NCI-H82 treated with DMSO at 0.1 percent for 48 hours (cell line): ENCODE measurements at regions not wholly inside any gene's neighbourhood (a gene's known extent, or its start where the extent isn't known, plus 50 kb on each side); places are given as distances from the start of the nearest gene placed in this dataset.
A peak's percentile ranks its signal among the peaks of the same experiment; 100 is the strongest.
"Not testable (repeated sequence)": the region's sequence is repeated elsewhere in the genome, so short reads cannot be mapped to it uniquely, and the experiment has no call there.

Experiments
- DNase-seq: peaks from one replicate; lab custom pipeline; 2025; ENCODE audit not compliant: unreplicated experiment; lab: John Stamatoyannopoulos, UW

DNA sequence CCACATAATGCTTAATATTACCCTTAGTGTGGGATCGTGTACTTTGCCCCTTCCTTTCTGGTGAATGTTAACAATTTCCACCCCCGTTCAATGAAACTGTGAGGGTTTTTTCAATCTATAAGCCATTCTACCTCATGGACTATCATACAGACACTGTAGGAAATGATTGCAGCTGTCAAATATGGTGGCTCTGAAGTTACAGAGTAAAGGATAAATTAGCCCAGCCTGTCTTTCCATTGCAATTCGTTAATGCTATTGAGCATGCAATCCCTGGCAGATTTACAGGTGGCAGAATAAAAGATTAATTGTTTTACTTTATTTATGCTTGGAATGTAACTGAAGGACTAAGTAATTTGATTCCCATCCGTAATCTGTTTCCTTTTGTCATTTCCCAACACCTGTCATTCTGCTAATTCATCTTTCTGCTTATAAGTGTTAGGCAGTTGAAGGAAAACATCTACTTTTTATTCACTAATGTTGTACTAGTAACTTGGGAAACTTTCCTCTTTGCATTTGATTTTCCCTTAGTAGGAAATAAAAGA is 1211.6 kb upstream of the LRRN3 start:
- DNase-seq = peak; percentile 29

DNA sequence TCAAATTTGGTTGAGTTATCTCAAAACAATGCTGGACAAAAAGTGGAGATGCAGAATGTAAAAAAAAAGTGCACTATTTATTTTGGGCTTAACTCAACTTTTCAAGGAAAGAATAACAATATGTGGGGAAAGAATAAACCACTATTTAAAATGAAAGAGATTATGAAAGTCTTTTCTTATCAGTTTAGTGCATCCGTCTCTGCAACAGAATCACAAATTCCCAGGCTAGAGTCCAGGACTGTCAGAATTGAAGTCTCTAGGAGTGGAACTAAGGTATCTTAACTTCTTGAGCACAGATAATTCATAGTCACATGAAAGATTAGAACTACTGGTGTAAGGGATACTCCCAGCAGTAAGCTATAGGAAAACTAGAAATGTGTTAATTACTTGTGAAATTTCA is 1200.3 kb upstream of the LRRN3 start:
- no peak for DNase-seq

DNA sequence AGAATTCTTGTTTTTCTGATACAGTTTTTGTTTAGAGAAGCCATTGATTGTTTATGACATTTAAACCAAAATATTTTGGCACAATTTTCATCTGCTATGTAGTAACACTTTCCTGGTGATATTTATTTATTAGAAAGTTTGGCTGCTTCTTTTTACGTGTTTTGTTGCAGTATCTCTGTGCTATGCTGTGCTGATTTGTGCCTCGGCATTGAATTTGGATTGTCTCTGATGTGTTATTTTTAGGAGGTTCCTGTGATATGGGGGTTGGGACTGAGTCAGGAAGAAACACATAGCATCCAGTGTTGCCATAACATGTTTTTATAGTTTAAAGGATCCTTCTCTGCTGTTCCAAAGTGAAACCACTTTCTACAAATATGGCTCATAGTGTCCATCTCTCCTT is 1197.7 kb upstream of the LRRN3 start:
- DNase-seq = no peak

DNA sequence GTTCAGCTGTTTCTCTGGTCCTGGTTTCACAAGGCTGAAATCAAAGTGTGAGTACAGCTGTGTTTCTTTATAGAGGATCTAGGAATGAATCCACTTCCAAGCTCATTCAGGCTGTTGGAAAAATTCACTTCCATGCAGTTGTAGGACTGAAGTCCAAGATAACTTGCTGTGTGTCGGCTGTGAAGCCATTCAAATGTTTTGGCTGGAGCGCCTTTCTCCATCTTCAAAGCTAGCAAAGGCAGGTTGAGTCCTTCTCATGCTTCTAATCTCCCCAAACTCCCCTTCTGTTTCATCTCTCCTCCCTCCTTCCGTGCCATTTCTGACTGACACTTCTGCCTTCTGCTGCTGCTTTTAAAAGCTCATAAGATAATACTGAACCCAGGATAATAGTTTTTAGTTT is 1195.4 kb upstream of the LRRN3 start:
- peak; percentile 20 for DNase-seq

DNA sequence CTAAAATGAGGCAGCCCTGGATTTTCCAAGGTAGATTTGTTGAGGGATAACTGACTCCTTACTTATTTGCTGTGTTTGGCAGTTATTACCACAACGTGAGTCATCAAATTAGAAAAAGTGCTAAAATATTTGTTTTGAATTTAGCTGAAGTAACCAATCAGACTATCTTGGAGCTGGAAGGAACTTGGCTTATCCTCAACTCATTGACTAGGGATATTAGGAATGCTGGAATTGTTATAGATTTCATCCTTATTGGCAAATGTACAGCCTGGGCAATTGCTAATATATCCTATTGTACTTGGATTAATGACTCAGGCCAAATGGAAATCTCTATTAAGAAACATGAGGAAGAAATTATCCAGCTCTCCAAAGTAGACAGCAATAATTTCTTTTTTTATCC is 1189.0 kb upstream of the LRRN3 start:
- no peak for DNase-seq

DNA sequence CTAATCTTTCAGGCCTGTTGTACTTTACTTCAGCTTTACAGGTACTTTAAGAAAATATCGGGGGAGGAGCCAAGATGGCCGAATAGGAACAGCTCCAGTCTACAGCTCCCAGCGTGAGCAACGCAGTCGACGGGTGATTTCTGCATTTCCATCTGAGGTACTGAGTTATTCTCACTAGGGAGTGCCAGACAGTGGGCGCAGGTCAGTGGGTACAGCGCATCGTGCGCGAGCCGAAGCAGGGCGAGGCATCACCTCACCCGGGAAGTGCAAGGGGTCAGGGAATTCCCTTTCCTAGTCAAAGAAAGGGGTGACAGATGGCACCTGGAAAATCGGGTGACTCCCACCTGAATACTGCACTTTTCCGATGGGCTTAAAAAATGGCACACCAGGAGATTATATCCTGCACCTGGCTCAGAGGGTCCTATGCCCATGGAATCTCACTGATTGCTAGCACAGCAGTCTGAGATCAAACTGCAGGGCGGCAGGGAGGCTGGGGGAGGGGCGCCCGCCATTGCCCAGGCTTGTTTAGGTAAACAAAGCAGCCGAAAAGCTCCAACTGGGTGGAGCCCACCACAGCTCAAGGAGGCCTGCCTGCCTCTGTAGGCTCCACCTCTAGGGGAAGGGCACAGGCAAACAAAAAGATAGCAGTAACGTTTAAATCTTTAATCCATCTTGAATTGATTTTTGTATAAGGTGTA is 1185.4 kb upstream of the LRRN3 start:
- DNase-seq = not testable (repeated sequence)

DNA sequence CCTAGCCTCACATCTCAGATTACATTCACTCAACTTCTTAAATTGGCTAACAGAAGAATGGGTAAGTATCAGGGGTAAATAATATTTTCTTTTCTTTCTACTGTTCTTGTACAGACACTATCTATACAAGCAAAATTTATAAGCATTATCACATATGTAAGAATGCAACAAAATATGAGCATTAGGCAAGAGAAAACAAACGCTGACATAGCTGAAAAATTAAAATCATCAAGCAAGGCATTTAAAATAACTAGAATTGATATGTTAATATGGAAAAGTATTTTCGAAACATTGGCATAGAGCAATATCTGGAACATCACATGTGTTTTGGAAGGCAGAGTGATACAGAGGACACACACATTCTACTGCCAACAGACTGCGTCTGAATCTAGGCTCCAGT is 1175.3 kb upstream of the LRRN3 start:
- no peak for DNase-seq

DNA sequence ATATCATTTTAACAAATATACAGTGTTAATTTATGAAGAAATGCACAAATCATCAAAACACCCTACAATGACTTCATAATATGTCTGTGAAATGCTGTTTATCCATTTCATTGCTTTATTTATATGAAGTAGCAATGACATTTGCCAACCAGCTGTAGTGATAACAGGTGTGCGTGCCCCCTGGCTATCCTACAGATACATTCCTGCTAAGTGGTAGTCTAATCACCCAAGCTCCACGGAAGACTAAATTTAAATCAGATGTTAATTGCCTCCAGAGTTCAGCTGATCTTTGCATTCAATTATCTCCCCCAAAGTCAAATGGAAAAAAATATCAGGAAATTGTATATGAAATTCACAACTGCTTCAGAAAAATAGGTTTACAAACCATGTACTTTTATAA is 1164.2 kb upstream of the LRRN3 start:
- no peak for DNase-seq

DNA sequence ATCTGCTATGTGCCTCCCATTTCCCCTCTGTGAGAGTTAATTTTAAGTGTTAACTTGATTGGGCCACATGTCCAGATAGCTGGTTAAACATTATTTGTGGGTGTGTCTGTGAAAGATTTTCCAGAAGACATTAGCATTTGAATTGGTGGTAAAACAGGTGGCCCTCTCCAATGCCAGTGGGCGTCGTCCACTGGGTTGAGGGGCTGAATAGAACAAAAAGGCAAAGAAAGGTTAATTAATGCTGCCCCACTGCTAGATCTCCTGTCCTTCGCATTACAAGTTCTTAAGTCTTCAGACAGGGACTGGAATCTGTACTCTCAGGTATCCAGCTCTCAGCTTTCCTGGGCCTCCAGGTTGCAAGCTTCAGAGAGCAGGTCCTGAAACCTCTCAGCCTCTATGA is 1160.9 kb upstream of the LRRN3 start:
- DNase-seq = no peak

DNA sequence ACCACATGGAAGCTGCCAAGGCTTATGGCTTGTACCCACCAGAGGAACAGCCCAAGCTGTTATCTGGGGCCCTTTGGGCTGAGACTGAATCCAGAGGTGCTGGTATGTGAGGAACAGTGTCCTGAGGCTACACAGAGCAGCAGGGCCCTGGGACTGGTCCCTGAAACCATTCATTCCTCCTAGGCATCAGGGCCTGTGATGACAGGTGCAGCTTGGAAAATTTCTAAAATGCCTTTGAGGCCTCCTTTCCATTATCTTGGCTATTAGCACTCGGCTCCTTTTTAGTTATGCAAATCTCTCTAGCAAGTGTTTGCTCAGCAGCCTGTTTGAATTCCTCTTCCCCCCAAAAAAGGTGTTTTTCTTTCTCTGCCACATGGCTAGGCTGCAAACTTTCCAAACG is 1151.7 kb upstream of the LRRN3 start:
- no peak for DNase-seq

DNA sequence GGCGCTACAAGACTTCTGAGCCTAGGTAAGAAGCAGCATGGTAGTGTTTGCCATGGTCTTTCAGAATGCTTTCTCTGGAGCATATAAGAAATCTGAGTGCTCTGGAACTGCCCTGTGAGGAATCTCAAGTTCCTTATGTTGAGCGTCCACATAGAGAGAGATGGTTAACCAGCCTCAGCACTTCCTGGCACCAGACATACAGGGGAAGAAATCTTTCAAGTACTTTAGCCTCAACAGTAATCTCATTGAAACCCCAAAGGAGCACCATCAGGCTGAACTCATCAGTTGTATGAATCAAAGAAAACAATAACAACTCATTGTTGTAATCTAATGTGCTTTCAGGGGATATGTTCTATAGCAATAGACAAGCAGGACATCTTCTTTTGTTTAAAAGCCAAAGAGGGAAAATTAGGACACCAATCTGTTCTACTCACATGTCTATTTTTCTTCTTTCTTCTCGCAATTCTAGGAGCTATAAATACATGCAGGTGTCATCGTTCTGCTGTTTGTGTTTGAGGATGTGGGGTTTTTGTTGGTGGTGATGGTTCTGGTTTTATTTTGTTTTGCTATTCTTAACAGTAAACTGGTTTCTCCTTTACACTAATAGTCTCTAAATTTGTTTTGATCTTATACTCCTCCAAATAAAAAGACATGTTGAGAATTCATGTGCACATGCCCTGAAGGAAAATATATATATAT is 1145.0 kb upstream of the LRRN3 start:
- DNase-seq = no peak

DNA sequence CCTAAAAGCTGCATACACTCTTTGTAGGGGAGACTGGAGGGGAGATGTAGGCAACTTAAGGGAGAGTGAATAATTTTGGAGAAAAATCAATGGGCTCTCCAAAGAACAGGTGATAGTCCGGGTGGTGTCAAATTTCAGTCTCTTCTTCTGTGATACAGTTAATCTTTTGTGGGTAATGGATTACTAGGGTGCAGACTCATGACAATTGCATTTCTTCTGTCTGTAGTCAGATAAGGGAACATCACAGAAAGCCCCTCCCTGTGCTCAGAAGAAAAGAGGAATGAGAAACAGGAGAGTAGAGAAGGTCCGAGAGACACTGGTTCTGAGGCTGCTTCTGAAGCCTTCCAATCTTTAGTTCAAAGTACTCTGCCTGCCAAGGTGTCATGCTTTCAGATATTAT is 1140.7 kb upstream of the LRRN3 start:
- DNase-seq = peak; percentile 8

DNA sequence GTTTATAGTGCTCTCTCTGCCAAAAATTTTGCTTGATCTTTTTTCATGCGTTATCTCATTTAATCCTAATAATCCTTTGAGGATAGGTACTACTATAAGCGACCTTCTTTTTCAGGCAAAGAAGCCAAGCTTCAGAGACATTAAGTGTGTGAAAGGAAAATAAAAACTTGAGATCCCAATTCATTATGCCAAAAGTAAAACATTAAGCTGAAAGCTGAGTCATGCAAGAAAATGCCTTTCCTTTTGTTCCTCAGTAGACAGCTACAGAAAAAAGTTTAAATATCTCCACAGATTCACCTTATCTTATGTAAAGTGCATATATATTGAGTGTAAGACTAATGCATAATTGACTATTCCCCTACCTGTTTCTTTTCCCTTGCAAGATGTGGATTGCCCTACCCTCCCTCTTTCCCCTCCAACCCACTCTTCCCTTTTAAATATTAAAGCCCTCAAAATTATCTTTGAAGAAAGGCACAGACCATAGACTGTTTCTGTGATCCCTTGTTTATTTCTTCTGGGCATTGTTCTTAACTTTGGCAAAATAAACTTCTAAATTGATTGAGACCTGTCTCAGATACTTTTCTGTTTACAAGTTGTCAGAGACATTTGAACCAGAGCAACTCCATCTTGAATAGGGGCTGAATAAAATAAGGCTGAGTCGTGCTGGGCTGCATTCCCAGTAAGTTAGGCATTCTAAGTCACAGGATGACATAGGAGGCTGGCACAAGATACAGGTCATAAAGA is 1139.9 kb upstream of the LRRN3 start:
- no peak for DNase-seq

DNA sequence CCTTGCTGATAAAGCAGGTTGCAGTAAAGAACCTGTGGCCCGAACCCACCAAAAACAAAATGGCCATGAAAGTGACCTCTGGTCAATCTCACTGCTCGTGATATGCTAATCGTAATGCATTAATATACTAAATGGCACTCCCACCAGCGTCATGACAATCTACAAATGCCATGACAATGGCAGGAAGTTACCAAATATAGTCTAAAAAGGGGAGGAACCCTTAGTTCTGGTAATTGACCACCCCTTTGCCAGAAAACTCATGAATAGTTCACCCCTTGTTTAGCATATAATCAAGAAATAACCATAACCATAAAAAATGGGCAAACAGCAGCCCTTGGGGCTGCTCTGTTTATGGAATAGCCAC is 1139.4 kb upstream of the LRRN3 start:
- no peak for DNase-seq

DNA sequence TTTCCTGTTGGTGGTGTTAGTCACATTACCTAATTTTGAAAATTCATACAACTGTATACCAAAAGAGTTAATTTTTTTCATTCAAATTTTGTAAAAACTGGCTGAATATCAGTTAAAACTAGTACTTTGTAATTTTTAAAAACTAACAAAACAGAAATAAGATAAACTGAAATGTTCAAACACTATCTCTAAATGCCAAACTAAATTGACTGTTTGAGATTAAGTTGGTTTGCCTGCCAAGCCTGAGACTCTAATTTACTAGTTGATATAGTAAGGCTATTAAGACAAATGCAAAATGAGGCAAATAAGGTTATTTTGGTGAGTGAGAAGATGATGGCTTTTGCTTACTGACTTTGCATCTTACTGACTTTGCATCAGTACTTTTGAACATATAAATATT is 1134.9 kb upstream of the LRRN3 start:
- no peak for DNase-seq

DNA sequence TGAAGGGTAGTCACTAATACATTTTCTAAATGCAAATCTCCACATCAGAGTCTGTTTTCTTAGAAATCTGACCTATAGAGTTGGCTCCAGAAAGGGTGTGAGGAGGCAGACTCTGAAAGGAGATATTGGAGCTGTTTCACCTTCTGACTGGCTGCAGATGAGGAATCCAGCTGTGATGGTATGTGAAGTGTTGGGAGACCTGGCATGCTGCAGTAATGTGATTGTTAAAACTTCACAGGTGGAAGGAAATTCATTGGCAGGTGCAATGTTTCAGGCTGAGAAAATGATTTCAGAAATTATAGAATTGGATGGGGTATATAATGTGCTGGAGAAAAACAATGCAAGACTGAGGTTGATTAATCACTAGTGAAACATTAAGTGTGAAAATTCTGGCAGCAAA is 1134.0 kb upstream of the LRRN3 start:
- no peak for DNase-seq

DNA sequence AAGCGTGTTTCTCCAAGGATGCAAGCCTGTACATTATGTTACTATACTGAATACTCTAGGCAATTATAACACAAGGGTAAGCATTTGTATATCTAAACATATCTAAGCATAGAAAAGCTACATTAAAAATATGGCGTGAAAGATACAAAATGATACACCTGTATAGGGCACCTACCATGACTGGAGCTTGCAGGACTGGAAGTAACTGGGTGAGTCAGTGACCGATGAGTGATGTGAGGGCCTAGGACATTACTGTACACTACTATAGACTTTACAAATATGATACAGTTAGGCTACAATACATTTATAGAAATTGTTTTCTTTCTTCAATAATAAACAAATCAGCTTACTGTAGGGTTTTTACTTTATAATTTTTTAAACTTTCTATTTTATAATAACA is 1127.2 kb upstream of the LRRN3 start:
- no peak for DNase-seq

DNA sequence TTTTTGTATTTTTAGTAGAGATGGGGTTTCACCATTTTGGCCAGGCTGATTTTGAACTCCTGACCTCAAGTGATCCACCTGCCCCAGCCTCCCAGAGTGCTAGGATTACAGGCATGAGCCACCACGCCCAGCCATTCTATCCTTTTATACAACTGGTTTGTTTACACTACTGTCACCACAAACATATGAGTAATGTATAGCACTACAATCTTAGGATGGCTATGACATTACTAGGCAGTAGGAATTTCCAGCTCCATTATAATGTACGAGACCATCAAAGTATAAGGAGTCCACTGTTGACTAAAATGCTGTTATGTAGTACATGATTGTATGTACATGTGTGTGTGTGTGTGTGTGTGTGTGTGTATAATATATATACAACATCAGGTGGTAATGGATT is 1126.1 kb upstream of the LRRN3 start:
- DNase-seq = no peak

DNA sequence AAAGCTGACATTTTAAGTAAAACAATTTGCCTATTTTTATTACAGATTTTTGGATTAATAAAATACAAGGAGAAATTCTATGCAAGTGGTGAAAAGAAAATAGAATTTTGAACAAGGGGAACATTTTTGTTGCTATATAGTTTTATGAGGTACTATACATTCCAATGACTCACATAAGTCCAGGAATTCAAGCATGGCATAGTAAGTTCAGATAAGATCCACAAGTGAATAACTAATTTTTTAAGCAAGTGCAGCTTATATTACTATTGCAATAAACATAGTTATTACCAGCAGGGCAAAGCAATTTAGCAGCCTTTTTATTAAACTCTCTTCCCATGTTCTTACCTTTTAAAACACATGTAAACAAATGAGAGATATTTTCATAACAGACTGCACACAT is 1123.5 kb upstream of the LRRN3 start:
- DNase-seq = no peak

DNA sequence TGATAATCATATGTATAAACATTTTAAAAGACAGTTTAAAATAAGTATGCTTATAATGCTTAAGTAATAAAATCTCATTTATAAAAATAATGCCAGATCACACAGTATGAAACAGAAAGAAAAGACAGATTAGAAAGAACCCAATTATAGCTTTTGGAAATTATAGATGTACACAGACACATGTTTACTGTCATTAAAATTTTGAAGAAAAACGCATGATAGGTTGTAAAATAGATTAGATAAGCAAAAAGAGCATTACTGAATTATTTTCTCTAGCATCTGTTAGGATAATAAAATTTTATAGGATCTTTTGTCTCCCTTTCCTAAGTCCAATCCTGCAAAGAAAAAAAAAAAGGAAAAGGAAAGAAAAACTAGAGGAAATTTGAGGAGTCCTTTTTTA is 1107.3 kb upstream of the LRRN3 start:
- no peak for DNase-seq

DNA sequence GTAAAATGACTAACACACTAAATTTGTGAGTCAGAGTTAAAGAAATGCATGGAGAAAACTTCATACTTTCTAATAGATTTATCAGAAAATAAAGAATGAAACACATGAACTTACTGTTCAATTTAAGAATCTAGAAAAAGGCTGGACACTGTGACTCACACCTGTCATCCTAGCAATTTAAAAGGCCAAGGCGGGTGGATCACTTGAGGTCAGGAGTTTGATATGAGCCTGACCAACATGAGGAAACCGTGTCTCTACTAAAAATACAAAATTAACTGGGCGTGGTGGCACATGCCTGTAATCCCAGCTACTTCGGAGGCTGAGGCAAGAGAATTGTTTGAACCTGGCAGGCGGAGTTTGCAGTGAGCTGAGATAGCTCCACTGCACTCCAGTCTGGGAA is 1106.2 kb upstream of the LRRN3 start:
- DNase-seq = no peak

DNA sequence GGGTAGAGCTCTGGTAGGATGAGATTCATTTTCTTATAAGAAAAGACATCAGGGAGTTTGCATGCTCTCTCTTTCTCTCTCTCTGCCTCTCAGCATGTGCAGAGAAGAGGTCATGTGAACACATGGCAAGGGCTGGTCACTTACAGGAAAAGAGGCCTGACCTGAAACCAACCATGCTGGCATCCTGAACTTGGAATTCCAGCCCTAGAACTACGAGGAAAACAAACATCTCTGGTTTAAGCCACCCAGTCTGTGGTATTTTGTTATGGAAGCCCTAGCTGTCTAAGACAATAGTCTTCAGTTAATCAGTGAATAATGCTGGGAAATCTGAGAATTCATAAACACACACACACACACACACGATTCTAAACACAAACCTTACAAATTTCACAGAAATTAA is 1104.2 kb upstream of the LRRN3 start:
- DNase-seq = no peak
